GM23338 (cell line): ENCODE measurements at regions not wholly inside any gene's neighbourhood (a gene's known extent, or its start where the extent isn't known, plus 50 kb on each side); places are given as distances from the start of the nearest gene placed in this dataset. TPM values are rescaled to one million over a fixed set of nuclear protein-coding genes. Genes with fewer than 3 reads are reported as not detected.

Experiments
- CREB1 ChIP-seq: fragments of 250-450 bp; sonication (Bioruptor Pico); IDR thresholded peaks from 2 replicates; pipeline ENCODE4 v1.5.0; 2020; ENCODE audit warnings: low read depth, mild to moderate bottlenecking, moderate library complexity
- EZH2 ChIP-seq: fragments of 200-600 bp; sonication (generic); IDR thresholded peaks from one replicate; pipeline ENCODE4 v1.8.0; 2017; ENCODE audit warnings: antibody characterized with exemption, mild to moderate bottlenecking, low read depth; ENCODE audit not compliant: unreplicated experiment
- EZH2phosphoT487 ChIP-seq: fragments of 200-600 bp; sonication (generic); IDR thresholded peaks from one replicate; pipeline ENCODE4 v1.8.1; 2018; ENCODE audit warnings: antibody characterized with exemption; ENCODE audit not compliant: unreplicated experiment
- STAT1 ChIP-seq: IDR thresholded peaks from one replicate; pipeline ENCODE4 v1.6.1; 2016; ENCODE audit warnings: antibody characterized with exemption; ENCODE audit not compliant: unreplicated experiment
- ZNF331 ChIP-seq: fragments of 250-450 bp; sonication (Bioruptor Pico); IDR thresholded peaks from 2 replicates; pipeline ENCODE4 v1.5.0; 2020; ENCODE audit warnings: low read depth, mild to moderate bottlenecking, moderate library complexity
- microRNA-seq: library from miRNA; unstranded; fragments of <30 nt; microRNA quantifications from one replicate; pipeline ENCODE4, GENCODE V29; 2017
- small RNA-seq: library from RNA; depleted of rRNA; stranded (forward); fragments of <200 nt; gene quantifications from one replicate; pipeline ENCODE3, GENCODE V24; 2014; ENCODE audit warnings: low replicate concordance
- TF ChIP-seq, protein P1 (sequence below), 2 experiments: fragments of 200-600 bp in 1 of 2; sonication (generic) in 1 of 2; conservative IDR thresholded peaks; 2 replicates each; pipeline versions ENCODE4 v1.5.1 to v1.6.1; 2016 to 2017; ENCODE audit warnings: antibody characterized with exemption in 2 of 2, low read depth in 2 of 2, mild to moderate bottlenecking in 2 of 2, moderate library complexity in 1 of 2
- TF ChIP-seq, protein P2 (sequence below): IDR thresholded peaks from 2 replicates; pipeline ENCODE4 v1.6.1; 2016; ENCODE audit warnings: antibody characterized with exemption

DNA sequence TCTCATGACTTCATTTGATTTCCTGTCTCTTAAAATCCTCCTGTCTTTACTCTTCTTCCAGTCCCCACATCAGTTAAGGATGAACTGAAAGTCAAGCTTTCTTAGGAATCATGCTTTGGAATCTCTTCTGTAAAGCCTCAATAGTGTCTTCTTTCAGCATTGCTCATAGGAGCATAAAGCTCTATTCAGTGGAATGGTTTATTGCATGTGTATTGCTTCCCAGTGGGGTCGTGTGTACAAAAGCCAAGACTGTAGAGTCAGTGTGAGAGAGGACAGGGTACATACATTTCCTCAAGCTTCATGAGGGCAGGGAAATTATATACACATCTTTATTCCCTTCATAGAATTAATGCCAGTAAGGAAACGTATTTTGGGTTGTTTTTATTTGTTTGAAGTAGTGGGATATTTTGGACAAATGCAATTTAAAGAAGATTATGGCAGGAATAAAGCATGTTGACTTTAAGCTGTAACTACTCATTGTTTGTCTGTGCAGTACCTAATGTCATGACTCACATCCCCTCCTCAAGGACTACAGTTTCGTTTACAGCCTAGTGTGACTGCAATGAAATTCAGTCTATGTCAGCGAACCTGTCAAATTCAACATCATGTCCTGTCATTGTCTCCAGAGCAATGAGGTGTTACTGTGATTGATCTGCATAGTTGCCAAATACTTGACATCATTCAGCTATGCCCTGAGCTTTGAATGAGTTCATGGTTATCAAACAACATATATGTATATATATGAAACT is 2164.2 kb downstream of the NCAM2 start (continued):
- TF ChIP-seq, protein P1, sequence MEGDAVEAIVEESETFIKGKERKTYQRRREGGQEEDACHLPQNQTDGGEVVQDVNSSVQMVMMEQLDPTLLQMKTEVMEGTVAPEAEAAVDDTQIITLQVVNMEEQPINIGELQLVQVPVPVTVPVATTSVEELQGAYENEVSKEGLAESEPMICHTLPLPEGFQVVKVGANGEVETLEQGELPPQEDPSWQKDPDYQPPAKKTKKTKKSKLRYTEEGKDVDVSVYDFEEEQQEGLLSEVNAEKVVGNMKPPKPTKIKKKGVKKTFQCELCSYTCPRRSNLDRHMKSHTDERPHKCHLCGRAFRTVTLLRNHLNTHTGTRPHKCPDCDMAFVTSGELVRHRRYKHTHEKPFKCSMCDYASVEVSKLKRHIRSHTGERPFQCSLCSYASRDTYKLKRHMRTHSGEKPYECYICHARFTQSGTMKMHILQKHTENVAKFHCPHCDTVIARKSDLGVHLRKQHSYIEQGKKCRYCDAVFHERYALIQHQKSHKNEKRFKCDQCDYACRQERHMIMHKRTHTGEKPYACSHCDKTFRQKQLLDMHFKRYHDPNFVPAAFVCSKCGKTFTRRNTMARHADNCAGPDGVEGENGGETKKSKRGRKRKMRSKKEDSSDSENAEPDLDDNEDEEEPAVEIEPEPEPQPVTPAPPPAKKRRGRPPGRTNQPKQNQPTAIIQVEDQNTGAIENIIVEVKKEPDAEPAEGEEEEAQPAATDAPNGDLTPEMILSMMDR (conservative IDR thresholded peaks at IDR 0.05; ENCODE audit: low read depth in 2 of 2) = no peak
- TF ChIP-seq EZH2 (no peak), ZNF331 (CRISPR knock-in tag) (no peak), STAT1 (no peak), CREB1 (CRISPR knock-in tag) (no peak), EZH2phosphoT487 (no peak)
- TF ChIP-seq, protein P2, sequence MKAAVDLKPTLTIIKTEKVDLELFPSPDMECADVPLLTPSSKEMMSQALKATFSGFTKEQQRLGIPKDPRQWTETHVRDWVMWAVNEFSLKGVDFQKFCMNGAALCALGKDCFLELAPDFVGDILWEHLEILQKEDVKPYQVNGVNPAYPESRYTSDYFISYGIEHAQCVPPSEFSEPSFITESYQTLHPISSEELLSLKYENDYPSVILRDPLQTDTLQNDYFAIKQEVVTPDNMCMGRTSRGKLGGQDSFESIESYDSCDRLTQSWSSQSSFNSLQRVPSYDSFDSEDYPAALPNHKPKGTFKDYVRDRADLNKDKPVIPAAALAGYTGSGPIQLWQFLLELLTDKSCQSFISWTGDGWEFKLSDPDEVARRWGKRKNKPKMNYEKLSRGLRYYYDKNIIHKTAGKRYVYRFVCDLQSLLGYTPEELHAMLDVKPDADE = no peak

Small RNA genes lying in the stretch of these regions (microRNA-seq; reads per million reads assigned to microRNA genes)
- gene MIR6130 = not detected

Small RNA genes lying in the stretch of these regions (small RNA-seq; reads per million reads assigned to genes)
- not detected for gene MIR6130
- gene RNU4-45P = 0.37 reads per million, percentile 22 among the genes with 10 or more reads in this experiment
